A673 (cell line): ENCODE measurements at regions not wholly inside any gene's neighbourhood (a gene's known extent, or its start where the extent isn't known, plus 50 kb on each side); places are given as distances from the start of the nearest gene placed in this dataset.

ENCODE experiments used
- BruUV-seq: library from RNA; stranded (reverse); fragments of 400-500 nt; replicated peaks from 2 replicates; lab custom pipeline; 2021; lab: Mats Ljungman, UMichigan
- CTCF ChIA-PET: fragments of 300-600 bp; sonication (Branson Sonifier 250); formaldehyde crosslinking; loops from one replicate; lab custom pipeline; 2022; ENCODE audit warnings: antibody characterized with exemption; lab: Charles Lee
- POLR2A ChIA-PET: fragments of 300-600 bp; sonication (Branson Sonifier 250); formaldehyde crosslinking; loops from one replicate; lab custom pipeline; 2022; ENCODE audit warnings: antibody characterized with exemption; ENCODE audit not compliant: low non-redundant PET; lab: Charles Lee
- DNase-seq: peaks from one replicate; pipeline ENCODE4 v3.0.0-alpha.2; 2015; ENCODE audit warnings: low spot score
- H3K27ac ChIP-seq: fragments of 200-600 bp; sonication (generic); 2 replicates; pipeline ENCODE4 v1.5.1; 2016; ENCODE audit warnings: mixed run types, low read depth, mild to moderate bottlenecking, mixed read lengths, antibody characterized with exemption, low read length; ENCODE audit not compliant: poor library complexity, severe bottlenecking
- H3K27me3 ChIP-seq: fragments of 200-600 bp; sonication (generic); replicated peaks from 2 replicates; pipeline ENCODE4 v1.6.1; 2017; ENCODE audit warnings: mixed run types, low read depth, mild to moderate bottlenecking, mixed read lengths, antibody characterized with exemption, low read length; ENCODE audit not compliant: insufficient read depth, poor library complexity
- H3K36me3 ChIP-seq: fragments of 200-600 bp; sonication (generic); 2 replicates; pipeline ENCODE4 v1.6.1; 2016; ENCODE audit warnings: mixed run types, mild to moderate bottlenecking, mixed read lengths, antibody characterized with exemption, low read length; ENCODE audit not compliant: insufficient read depth, poor library complexity, severe bottlenecking
- H3K4me1 ChIP-seq: fragments of 200-600 bp; sonication (generic); 2 replicates; pipeline ENCODE4 v1.6.1; 2017; ENCODE audit warnings: mixed run types, mild to moderate bottlenecking, mixed read lengths, antibody characterized with exemption, low read length; ENCODE audit not compliant: insufficient read depth, poor library complexity, severe bottlenecking
- H3K4me3 ChIP-seq: fragments of 200-600 bp; sonication (generic); 2 replicates; pipeline ENCODE4 v1.5.1; 2016; ENCODE audit warnings: low read depth, mixed run types, mild to moderate bottlenecking, mixed read lengths, low read length; ENCODE audit not compliant: poor library complexity, severe bottlenecking
- H3K9me3 ChIP-seq: fragments of 200-600 bp; sonication (generic); 2 replicates; pipeline ENCODE4 v1.6.1; 2016; ENCODE audit warnings: mixed run types, low read depth, mild to moderate bottlenecking, mixed read lengths, antibody characterized with exemption, low read length; ENCODE audit not compliant: poor library complexity, severe bottlenecking
- CTCF ChIP-seq: fragments of 300-800, 200-600 bp; sonication (generic); conservative IDR thresholded peaks from 2 replicates; pipeline ENCODE4 v1.5.1; 2017; ENCODE audit warnings: low read depth, mild to moderate bottlenecking, antibody characterized with exemption, low read length, moderate library complexity, mixed read lengths
- EZH2 ChIP-seq: fragments of 200-600 bp; sonication (generic); IDR thresholded peaks from 2 replicates; pipeline ENCODE4 v1.6.1; 2017; ENCODE audit warnings: borderline replicate concordance, low read depth, mild to moderate bottlenecking, mixed read lengths, antibody characterized with exemption, low read length; ENCODE audit not compliant: poor library complexity, severe bottlenecking
- intact Hi-C: fragments of 100-400 bp; cut with micrococcal nuclease; formaldehyde crosslinking; loops from one replicate; pipeline ENCODE4 v1.10.0; 2022; ENCODE audit not compliant: unreplicated experiment

DNA sequence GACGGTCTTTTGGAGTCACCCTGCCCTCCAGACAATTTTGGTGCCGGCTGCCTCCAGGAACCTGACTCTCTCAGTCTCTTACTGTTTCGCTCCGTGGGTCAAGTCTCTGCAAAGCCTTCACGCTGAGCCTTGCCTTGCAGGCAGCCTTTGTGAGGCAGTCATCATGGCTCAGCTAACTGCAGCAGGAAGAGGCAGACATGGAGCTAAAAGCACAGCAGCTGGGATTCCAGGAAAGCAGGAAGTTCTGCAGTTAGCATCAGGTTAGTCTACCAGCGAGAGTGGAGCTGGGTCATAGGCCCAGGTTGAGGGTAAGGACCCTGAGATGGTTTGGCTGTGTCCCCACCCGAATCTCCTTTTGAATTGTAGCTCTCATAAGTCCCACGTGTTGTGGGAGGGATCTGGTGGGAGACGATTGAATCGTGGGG, 305.4 kb downstream of the PCNX1 start:
- H3K9me3 ChIP-seq, result no peaks in the 10 kb centered on the region
- intact Hi-C loops, result no loop called here
- no TSS peak for BruUV-seq
- H3K27me3 ChIP-seq, result no peaks in the 10 kb centered on the region
- no peaks in the 10 kb centered on the region for H3K4me1 ChIP-seq
- CTCF ChIA-PET, result no interaction called here
- no peak overlapping the region for H3K4me3 ChIP-seq
- DNase-seq, result no peak
- TF ChIP-seq EZH2 (no peak), CTCF (no peak)
- no peak overlapping the region for H3K27ac ChIP-seq
- POLR2A ChIA-PET, result no interaction called here
- no peaks in the 10 kb centered on the region for H3K36me3 ChIP-seq

DNA sequence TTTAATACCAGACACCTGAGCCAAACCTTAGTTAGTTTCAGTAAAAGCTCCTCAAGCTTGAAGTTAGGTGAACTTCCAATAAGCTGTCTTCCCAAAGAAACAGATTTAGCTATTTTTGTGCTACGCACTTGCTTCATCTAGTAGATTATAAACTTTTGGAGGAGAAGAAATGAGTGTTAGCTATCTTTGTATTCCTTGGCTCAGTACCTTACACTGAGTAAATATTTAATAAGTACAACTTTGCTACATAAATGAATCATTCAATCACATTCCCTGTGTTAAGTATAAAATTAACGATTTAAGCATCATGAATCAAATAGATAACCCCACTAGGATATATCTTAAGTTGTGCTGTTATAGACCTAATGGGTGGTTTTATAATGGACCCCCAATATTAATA, 307.0 kb downstream of the PCNX1 start:
- no peak for DNase-seq
- no peak for TF ChIP-seq EZH2
- TF ChIP-seq CTCF, result no peak
- H3K27me3 ChIP-seq, result no peaks in the 10 kb centered on the region
- no peaks in the 10 kb centered on the region for H3K36me3 ChIP-seq
- intact Hi-C loops, result no loop called here
- H3K9me3 ChIP-seq, result no peaks in the 10 kb centered on the region
- CTCF ChIA-PET, result interaction anchor here (0.6 kb wide), 1 partner anchor 262 kb away, joined by 3 read pairs; no protein-coding TSS in a partner anchor
- no peaks in the 10 kb centered on the region for H3K4me1 ChIP-seq
- no TSS peak for BruUV-seq
- no peak overlapping the region for H3K4me3 ChIP-seq
- no peak overlapping the region for H3K27ac ChIP-seq
- POLR2A ChIA-PET, result no interaction called here

DNA sequence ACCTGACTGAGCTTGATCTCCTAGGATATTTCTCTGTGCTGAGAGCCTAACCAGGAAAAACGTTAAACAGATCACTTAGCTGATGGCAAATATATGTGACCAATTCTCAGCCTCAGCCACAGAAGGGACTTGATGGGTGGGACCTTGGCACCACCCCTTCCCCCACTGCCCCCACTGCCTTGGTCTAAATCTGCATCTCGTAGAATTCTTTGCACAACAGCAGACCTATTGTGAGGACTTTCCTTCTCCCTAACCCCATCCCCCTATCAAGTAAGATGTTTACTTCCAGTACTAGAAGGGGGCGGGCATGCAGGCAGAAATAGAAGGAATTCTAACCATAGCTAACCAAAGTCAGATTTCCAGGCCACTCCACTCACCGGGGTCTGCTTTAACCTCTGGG, 313.2 kb downstream of the PCNX1 start:
- intact Hi-C loops, result no loop called here
- TF ChIP-seq CTCF (no peak), EZH2 (no peak)
- H3K36me3 ChIP-seq, result no peaks in the 10 kb centered on the region
- no TSS peak for BruUV-seq
- H3K4me1 ChIP-seq, result no peaks in the 10 kb centered on the region
- POLR2A ChIA-PET, result no interaction called here
- no peak overlapping the region for H3K4me3 ChIP-seq
- no peaks in the 10 kb centered on the region for H3K9me3 ChIP-seq
- H3K27me3 ChIP-seq, result no peaks in the 10 kb centered on the region
- no peak overlapping the region for H3K27ac ChIP-seq
- DNase-seq, result no peak
- CTCF ChIA-PET, result no interaction called here
